ENCODE measurements at regions not wholly inside any gene's neighbourhood (a gene's known extent, or its start where the extent isn't known, plus 50 kb on each side); places are given as distances from the start of the nearest gene placed in this dataset.
A peak's percentile ranks its signal among the peaks of the same experiment; 100 is the strongest.

GRCh38 chr11:20311444-20311843, 52.1 kb upstream of the HTATIP2 start:
- DNase-seq (ENCODE audit: low read depth in 2 of 2), result no peak

GRCh38 chr11:20310596-20311394, 52.7 kb upstream of the HTATIP2 start:
- no peak for DNase-seq (ENCODE audit: low read depth in 2 of 2)

GRCh38 chr11:20310137-20310536, 53.4 kb upstream of the HTATIP2 start:
- DNase-seq (ENCODE audit: low read depth in 2 of 2), result peak in 1 of 2 donors; percentile 3

- no peak for DNase-seq (ENCODE audit: low read depth in 2 of 2)
These were observed 54.1 kb upstream of the HTATIP2 start for GRCh38 chr11:20309231-20310025.

GRCh38 chr11:20308601-20309000, 54.9 kb upstream of the HTATIP2 start:
- no peak for DNase-seq (ENCODE audit: low read depth in 2 of 2)

GRCh38 chr11:20303391-20303965, 60.0 kb upstream of the HTATIP2 start:
- DNase-seq (ENCODE audit: low read depth in 2 of 2), result no peak

- DNase-seq (ENCODE audit: low read depth in 2 of 2), result no peak
These were observed 69.5 kb upstream of the HTATIP2 start for GRCh38 chr11:20293992-20294391.

GRCh38 chr11:20293531-20293930, 70.0 kb upstream of the HTATIP2 start:
- DNase-seq (ENCODE audit: low read depth in 2 of 2), result no peak

- no peak for DNase-seq (ENCODE audit: low read depth in 2 of 2)
These were observed 73.8 kb upstream of the HTATIP2 start for GRCh38 chr11:20289732-20290131.

GRCh38 chr11:20283475-20283874, 80.0 kb upstream of the HTATIP2 start:
- no peak for DNase-seq (ENCODE audit: low read depth in 2 of 2)

GRCh38 chr11:20278727-20279126, 84.8 kb upstream of the HTATIP2 start:
- DNase-seq (ENCODE audit: low read depth in 2 of 2), result no peak

- DNase-seq (ENCODE audit: low read depth in 2 of 2), result no peak
These were observed 86.5 kb upstream of the HTATIP2 start for GRCh38 chr11:20277014-20277413.

- no peak for DNase-seq (ENCODE audit: low read depth in 2 of 2)
These were observed 87.2 kb upstream of the HTATIP2 start for GRCh38 chr11:20275987-20276965.

GRCh38 chr11:20274031-20274430, 89.5 kb upstream of the HTATIP2 start:
- DNase-seq (ENCODE audit: low read depth in 2 of 2), result no peak

- no peak for DNase-seq (ENCODE audit: low read depth in 2 of 2)
These were observed 101.3 kb upstream of the DBX1 start for GRCh38 chr11:20261526-20261925.

- DNase-seq (ENCODE audit: low read depth in 2 of 2), result no peak
These were observed 100.0 kb upstream of the DBX1 start for GRCh38 chr11:20260307-20260706.

- DNase-seq (ENCODE audit: low read depth in 2 of 2), result no peak
These were observed 99.2 kb upstream of the DBX1 start for GRCh38 chr11:20259506-20259905.

GRCh38 chr11:20258376-20258895, 98.2 kb upstream of the DBX1 start:
- no peak for DNase-seq (ENCODE audit: low read depth in 2 of 2)

- DNase-seq (ENCODE audit: low read depth in 2 of 2), result no peak
These were observed 96.7 kb upstream of the DBX1 start for GRCh38 chr11:20256925-20257324.

- no peak for DNase-seq (ENCODE audit: low read depth in 2 of 2)
These were observed 93.5 kb upstream of the DBX1 start for GRCh38 chr11:20253796-20254195.

GRCh38 chr11:20251496-20251895, 91.2 kb upstream of the DBX1 start:
- no peak for DNase-seq (ENCODE audit: low read depth in 2 of 2)

Data from dermis microvascular lymphatic vessel endothelial cell (primary cell).